Panc1 (cell line): ENCODE measurements at regions not wholly inside any gene's neighbourhood (a gene's known extent, or its start where the extent isn't known, plus 50 kb on each side); places are given as distances from the start of the nearest gene placed in this dataset.

ENCODE experiments used
- POLR2AphosphoS5 ChIP-seq: IDR thresholded peaks from 2 replicates; pipeline ENCODE4 v1.6.1; 2012; ENCODE audit warnings: mild to moderate bottlenecking, low read depth, low read length, moderate library complexity
- TF ChIP-seq, protein P1 (sequence below): fragments of 450-650 bp; IDR thresholded peaks from 2 replicates; pipeline ENCODE4 v1.5.1; 2017; ENCODE audit warnings: mild to moderate bottlenecking
- TF ChIP-seq, protein P2 (sequence below), 2 experiments: IDR thresholded peaks; 2 replicates each; pipeline ENCODE4 v1.6.1; 2011 to 2012; ENCODE audit warnings: low read depth in 2 of 2, control low read depth in 1 of 2, low read length in 1 of 2, mild to moderate bottlenecking in 1 of 2, moderate library complexity in 1 of 2; ENCODE audit not compliant: insufficient read depth in 1 of 2

DNA sequence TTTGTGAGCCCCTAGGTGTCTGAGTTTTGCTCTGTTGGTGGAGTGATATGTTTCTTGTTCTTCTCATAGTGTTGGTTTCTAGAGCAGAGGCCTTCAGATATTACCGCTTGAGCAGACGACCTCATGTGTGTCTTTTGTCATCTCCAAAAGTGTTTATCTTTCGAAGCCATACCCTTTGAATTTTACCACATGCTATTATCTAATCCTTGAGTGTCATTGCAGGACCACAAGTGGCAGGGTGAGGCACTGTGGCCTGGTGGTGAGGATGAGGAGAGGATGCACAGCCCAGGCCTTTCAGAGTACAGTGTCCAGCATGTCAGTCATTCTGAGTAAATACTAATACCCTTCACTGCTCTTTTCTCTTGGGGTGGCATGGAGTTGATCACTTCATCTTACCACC is 57.2 kb upstream of the CISTR start:
- TF ChIP-seq, protein P1, sequence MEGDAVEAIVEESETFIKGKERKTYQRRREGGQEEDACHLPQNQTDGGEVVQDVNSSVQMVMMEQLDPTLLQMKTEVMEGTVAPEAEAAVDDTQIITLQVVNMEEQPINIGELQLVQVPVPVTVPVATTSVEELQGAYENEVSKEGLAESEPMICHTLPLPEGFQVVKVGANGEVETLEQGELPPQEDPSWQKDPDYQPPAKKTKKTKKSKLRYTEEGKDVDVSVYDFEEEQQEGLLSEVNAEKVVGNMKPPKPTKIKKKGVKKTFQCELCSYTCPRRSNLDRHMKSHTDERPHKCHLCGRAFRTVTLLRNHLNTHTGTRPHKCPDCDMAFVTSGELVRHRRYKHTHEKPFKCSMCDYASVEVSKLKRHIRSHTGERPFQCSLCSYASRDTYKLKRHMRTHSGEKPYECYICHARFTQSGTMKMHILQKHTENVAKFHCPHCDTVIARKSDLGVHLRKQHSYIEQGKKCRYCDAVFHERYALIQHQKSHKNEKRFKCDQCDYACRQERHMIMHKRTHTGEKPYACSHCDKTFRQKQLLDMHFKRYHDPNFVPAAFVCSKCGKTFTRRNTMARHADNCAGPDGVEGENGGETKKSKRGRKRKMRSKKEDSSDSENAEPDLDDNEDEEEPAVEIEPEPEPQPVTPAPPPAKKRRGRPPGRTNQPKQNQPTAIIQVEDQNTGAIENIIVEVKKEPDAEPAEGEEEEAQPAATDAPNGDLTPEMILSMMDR: no peak
- TF ChIP-seq POLR2AphosphoS5: no peak
- TF ChIP-seq, protein P2, sequence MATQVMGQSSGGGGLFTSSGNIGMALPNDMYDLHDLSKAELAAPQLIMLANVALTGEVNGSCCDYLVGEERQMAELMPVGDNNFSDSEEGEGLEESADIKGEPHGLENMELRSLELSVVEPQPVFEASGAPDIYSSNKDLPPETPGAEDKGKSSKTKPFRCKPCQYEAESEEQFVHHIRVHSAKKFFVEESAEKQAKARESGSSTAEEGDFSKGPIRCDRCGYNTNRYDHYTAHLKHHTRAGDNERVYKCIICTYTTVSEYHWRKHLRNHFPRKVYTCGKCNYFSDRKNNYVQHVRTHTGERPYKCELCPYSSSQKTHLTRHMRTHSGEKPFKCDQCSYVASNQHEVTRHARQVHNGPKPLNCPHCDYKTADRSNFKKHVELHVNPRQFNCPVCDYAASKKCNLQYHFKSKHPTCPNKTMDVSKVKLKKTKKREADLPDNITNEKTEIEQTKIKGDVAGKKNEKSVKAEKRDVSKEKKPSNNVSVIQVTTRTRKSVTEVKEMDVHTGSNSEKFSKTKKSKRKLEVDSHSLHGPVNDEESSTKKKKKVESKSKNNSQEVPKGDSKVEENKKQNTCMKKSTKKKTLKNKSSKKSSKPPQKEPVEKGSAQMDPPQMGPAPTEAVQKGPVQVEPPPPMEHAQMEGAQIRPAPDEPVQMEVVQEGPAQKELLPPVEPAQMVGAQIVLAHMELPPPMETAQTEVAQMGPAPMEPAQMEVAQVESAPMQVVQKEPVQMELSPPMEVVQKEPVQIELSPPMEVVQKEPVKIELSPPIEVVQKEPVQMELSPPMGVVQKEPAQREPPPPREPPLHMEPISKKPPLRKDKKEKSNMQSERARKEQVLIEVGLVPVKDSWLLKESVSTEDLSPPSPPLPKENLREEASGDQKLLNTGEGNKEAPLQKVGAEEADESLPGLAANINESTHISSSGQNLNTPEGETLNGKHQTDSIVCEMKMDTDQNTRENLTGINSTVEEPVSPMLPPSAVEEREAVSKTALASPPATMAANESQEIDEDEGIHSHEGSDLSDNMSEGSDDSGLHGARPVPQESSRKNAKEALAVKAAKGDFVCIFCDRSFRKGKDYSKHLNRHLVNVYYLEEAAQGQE (IDR thresholded peaks at IDR 0.05; ENCODE audit: insufficient read depth in 1 of 2, low read depth in 2 of 2, low read length in 1 of 2): no peak
